ENCODE measurements at regions not wholly inside any gene's neighbourhood (a gene's known extent, or its start where the extent isn't known, plus 50 kb on each side); places are given as distances from the start of the nearest gene placed in this dataset.

DNA sequence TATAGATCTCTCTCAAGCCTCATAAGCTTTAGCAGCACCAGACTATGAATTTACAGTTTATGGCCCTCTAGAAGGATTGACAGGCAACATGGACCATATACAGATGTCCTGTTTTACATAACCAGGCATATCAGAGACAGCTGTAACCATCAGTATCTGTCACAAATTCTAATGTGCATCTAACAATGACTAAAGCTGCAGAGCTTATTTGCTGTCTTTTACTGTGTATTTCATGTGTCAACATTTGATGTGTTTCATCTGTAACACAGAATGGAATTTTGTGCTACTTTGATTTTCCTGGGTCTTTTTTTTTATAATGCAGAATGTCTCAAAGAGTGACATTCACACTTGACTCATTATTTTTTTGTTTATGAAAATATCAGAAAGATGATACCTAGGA, 348.3 kb downstream of the SLC16A7 start:
- H3K27ac Mint-ChIP-seq: no peak overlapping the region
- H3K27me3 ChIP-seq (ENCODE audit: control insufficient read depth in 1 of 2, insufficient read depth in 2 of 2, low read length in 2 of 2): no peaks in the 10 kb centered on the region
- no peak overlapping the region for H3K4me3 Mint-ChIP-seq
- no peaks in the 10 kb centered on the region for H3K36me3 Mint-ChIP-seq (ENCODE audit: low read depth)
- no peaks in the 10 kb centered on the region for H3K4me1 Mint-ChIP-seq (ENCODE audit: low read depth)
- intact Hi-C loops (cut with DNase I, micrococcal nuclease): no loop called here
- H3K4me1 ChIP-seq (ENCODE audit: insufficient read depth, low read length): no peaks in the 10 kb centered on the region
- CTCF ChIA-PET: no interaction called here
- DNase-seq (no peak), ATAC-seq (ENCODE audit: poor library complexity) (no peak)
- H3K9me3 ChIP-seq (ENCODE audit: control insufficient read depth in 1 of 2, insufficient read depth in 1 of 2, low read length in 2 of 2): peaks cover 0 to 3% of the 10 kb centered on the region in 2 experiments
- no peaks in the 10 kb centered on the region for H3K9me3 Mint-ChIP-seq
- no peak for TF ChIP-seq CTCF (IDR thresholded peaks at IDR 0.05)
- H3K27me3 Mint-ChIP-seq: no peaks in the 10 kb centered on the region
- H3K27ac ChIP-seq (ENCODE audit: low read depth in 1 of 2, low read length in 2 of 2): no peak overlapping the region
- H3K4me3 ChIP-seq (ENCODE audit: low read length): no peak overlapping the region
- no peaks in the 10 kb centered on the region for H3K36me3 ChIP-seq (ENCODE audit: insufficient read depth, low read length)
- POLR2A ChIA-PET: no interaction called here

GRCh38 chr12:59946635-59947034, 350.8 kb downstream of the SLC16A7 start:
- Histone ChIP-seq H3K36me3 (ENCODE audit: insufficient read depth, low read length) (no peaks in the 10 kb centered on the region), H3K4me3 (ENCODE audit: low read length) (no peak overlapping the region), H3K27ac (ENCODE audit: low read depth in 1 of 2, low read length in 2 of 2) (no peak overlapping the region), H3K4me1 (ENCODE audit: insufficient read depth, low read length) (no peaks in the 10 kb centered on the region), H3K27me3 (ENCODE audit: control insufficient read depth in 1 of 2, insufficient read depth in 2 of 2, low read length in 2 of 2) (no peaks in the 10 kb centered on the region), H3K9me3 (ENCODE audit: control insufficient read depth in 1 of 2, insufficient read depth in 1 of 2, low read length in 2 of 2) (peaks cover 0 to 3% of the 10 kb centered on the region in 2 experiments)
- Mint-ChIP-seq H3K4me1 (ENCODE audit: low read depth) (no peaks in the 10 kb centered on the region), H3K27me3 (no peaks in the 10 kb centered on the region), H3K27ac (no peak overlapping the region), H3K9me3 (no peaks in the 10 kb centered on the region), H3K4me3 (no peak overlapping the region), H3K36me3 (ENCODE audit: low read depth) (no peaks in the 10 kb centered on the region)
- POLR2A ChIA-PET: no interaction called here
- TF ChIP-seq CTCF (IDR thresholded peaks at IDR 0.05): no peak
- CTCF ChIA-PET: no interaction called here
- intact Hi-C loops (cut with DNase I, micrococcal nuclease): no loop called here
- ATAC-seq (ENCODE audit: poor library complexity) (no peak), DNase-seq (no peak)

DNA sequence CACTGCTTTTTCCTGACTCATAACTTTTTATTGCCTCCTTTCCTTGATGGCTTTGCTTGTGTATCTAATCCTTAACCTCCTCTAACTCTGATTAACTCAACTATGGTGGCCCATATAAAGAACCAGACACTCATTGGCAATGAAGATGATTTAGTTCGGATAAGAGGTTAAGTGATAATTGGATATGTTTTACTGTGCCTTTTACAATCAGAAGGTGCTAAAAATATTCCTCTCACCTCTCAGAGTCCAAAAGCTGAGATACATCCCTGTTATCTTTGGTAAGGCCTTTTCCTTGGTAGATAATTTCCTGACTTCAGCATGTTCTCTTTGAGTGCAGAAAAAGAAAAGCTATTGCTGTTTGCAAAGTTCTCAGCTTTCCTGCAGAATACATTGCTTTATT, 367.7 kb downstream of the SLC16A7 start:
- Mint-ChIP-seq H3K4me3 (no peak overlapping the region), H3K27ac (no peak overlapping the region), H3K36me3 (ENCODE audit: low read depth) (no peaks in the 10 kb centered on the region), H3K9me3 (no peaks in the 10 kb centered on the region), H3K27me3 (no peaks in the 10 kb centered on the region), H3K4me1 (ENCODE audit: low read depth) (no peaks in the 10 kb centered on the region)
- no peaks in the 10 kb centered on the region for H3K36me3 ChIP-seq (ENCODE audit: insufficient read depth, low read length)
- ChIA-PET CTCF (no interaction called here), POLR2A (no interaction called here)
- DNase-seq: no peak
- no peak for TF ChIP-seq CTCF (IDR thresholded peaks at IDR 0.05)
- no peak for ATAC-seq (ENCODE audit: poor library complexity)
- H3K27ac ChIP-seq (ENCODE audit: low read depth in 1 of 2, low read length in 2 of 2): no peak overlapping the region
- H3K9me3 ChIP-seq (ENCODE audit: control insufficient read depth in 1 of 2, insufficient read depth in 1 of 2, low read length in 2 of 2): peaks cover 0 to 3% of the 10 kb centered on the region in 2 experiments
- no peak overlapping the region for H3K4me3 ChIP-seq (ENCODE audit: low read length)
- H3K27me3 ChIP-seq (ENCODE audit: control insufficient read depth in 1 of 2, insufficient read depth in 2 of 2, low read length in 2 of 2): no peaks in the 10 kb centered on the region
- intact Hi-C loops (cut with DNase I, micrococcal nuclease): no loop called here
- H3K4me1 ChIP-seq (ENCODE audit: insufficient read depth, low read length): no peaks in the 10 kb centered on the region
